Gastrocnemius medialis (tissue), 4 donors: ENCODE measurements at regions not wholly inside any gene's neighbourhood (a gene's known extent, or its start where the extent isn't known, plus 50 kb on each side); places are given as distances from the start of the nearest gene placed in this dataset.

Experiments
- CTCF ChIP-seq, 5 experiments: fragments of 450-650 bp in 3 of 5; fragments of 200-600 bp in 2 of 5; sonication (generic) in 2 of 5; IDR thresholded peaks in 4 of 5; conservative IDR thresholded peaks in 1 of 5; 1 replicate in 4 of 5; 2 replicates in 1 of 5; pipeline ENCODE4 v1.5.1; 2016 to 2019; ENCODE audit warnings: antibody characterized with exemption in 5 of 5, mild to moderate bottlenecking in 3 of 5, moderate library complexity in 3 of 5
- POLR2A ChIP-seq, 2 donors: fragments of 450-650 bp; IDR thresholded peaks; one replicate each; pipeline ENCODE4 v1.6.1; 2017; ENCODE audit warnings: antibody characterized with exemption in 2 of 2, mild to moderate bottlenecking in 2 of 2, moderate library complexity in 2 of 2

DNA sequence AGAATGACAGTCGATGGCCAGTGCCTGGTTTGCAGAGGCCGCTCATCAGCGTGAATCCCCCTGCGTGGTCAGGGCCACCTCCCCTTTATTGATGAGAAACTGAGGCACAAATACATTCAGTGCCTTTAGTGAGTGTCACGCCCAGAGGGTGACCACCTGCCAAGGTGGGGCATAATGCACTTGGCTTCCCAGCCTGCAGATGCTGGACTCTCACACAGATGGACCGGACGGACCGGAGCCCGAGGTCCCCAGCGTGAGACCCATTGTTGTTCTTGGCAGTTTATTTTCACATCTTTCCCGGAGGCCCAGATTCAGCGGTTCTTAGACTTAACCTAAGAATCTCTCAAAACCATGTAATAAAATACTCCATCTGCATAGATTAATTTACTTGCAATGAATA lies 74.4 kb downstream of the YTHDF1 start:
- TF ChIP-seq POLR2A (IDR thresholded peaks at IDR 0.05) = no peak
- TF ChIP-seq CTCF (IDR thresholded peaks at IDR 0.05 in 4 of 5, conservative IDR thresholded peaks at IDR 0.05 in 1 of 5) = no peak
